IMR-90 (cell line): ENCODE measurements at regions not wholly inside any gene's neighbourhood (a gene's known extent, or its start where the extent isn't known, plus 50 kb on each side); places are given as distances from the start of the nearest gene placed in this dataset.

ENCODE experiments used
- ATAC-seq: fragments of 200-7000 bp; cut with Tn5 transposase; 2 replicates; pipeline ENCODE4 v1.9.1; 2020; ENCODE audit warnings: low read depth, mild to moderate bottlenecking, moderate library complexity
- BruUV-seq: library from RNA; stranded (reverse); fragments of 400-500 nt; replicated peaks from 2 replicates; lab custom pipeline; 2021; lab: Mats Ljungman, UMichigan
- CTCF ChIA-PET: fragments of 300-600 bp; formaldehyde crosslinking; extraction: SDS; loops from one replicate; lab custom pipeline; 2021; ENCODE audit warnings: antibody characterized with exemption; lab: Yijun Ruan, JAX
- POLR2A ChIA-PET: fragments of 300-600 bp; sonication (Branson Sonifier 250); formaldehyde crosslinking; loops from one replicate; lab custom pipeline; 2022; ENCODE audit warnings: antibody characterized with exemption; ENCODE audit not compliant: unreplicated experiment; lab: Charles Lee
- DNase-seq: peaks from one replicate; pipeline ENCODE4 v3.0.0; 2013
- H2AFZ ChIP-seq: replicated peaks from 2 replicates; pipeline ENCODE3; 2013; ENCODE audit warnings: low read length, mild to moderate bottlenecking; ENCODE audit not compliant: poor library complexity
- H2AK5ac ChIP-seq: 2 replicates; pipeline ENCODE4 v1.6.1; 2013; ENCODE audit warnings: low read depth, low read length, inconsistent platforms
- H2AK9ac ChIP-seq: replicated peaks from 2 replicates; pipeline ENCODE3; 2013; ENCODE audit warnings: mild to moderate bottlenecking, low read depth, low read length, moderate library complexity; ENCODE audit not compliant: poor library complexity
- H2BK120ac ChIP-seq: 2 replicates; pipeline ENCODE4 v1.6.1; 2013; ENCODE audit warnings: low read depth, low read length, inconsistent platforms
- H2BK15ac ChIP-seq: 3 replicates; pipeline ENCODE4 v1.6.1; 2013; ENCODE audit warnings: low read depth, low read length, inconsistent platforms
- H2BK20ac ChIP-seq: 2 replicates; pipeline ENCODE4 v1.6.1; 2013; ENCODE audit warnings: low read depth, mild to moderate bottlenecking, inconsistent platforms, low read length, moderate library complexity
- H2BK5ac ChIP-seq: 2 replicates; pipeline ENCODE4 v1.6.1; 2013; ENCODE audit warnings: mild to moderate bottlenecking, low read depth, low read length, inconsistent platforms; ENCODE audit not compliant: poor library complexity, severe bottlenecking
- H3K14ac ChIP-seq: replicated peaks from 2 replicates; pipeline ENCODE4 v1.6.1; 2013; ENCODE audit warnings: low read depth, low read length, inconsistent platforms
- H3K18ac ChIP-seq: 2 replicates; pipeline ENCODE4 v1.6.1; 2013; ENCODE audit warnings: low read depth, low read length, control low read depth
- H3K23ac ChIP-seq: 2 replicates; pipeline ENCODE4 v1.6.1; 2013; ENCODE audit warnings: low read depth, low read length, inconsistent platforms
- H3K27ac ChIP-seq: 2 replicates; pipeline ENCODE4 v1.5.1; 2013; ENCODE audit warnings: mild to moderate bottlenecking, control low read depth, low read length; ENCODE audit not compliant: insufficient read depth
- H3K27me3 ChIP-seq: 2 replicates; pipeline ENCODE4 v1.6.1; 2013; ENCODE audit warnings: low read length; ENCODE audit not compliant: control insufficient read depth, insufficient read depth
- H3K36me3 ChIP-seq: 2 replicates; pipeline ENCODE4 v1.6.1; 2013; ENCODE audit warnings: low read length, mixed read lengths; ENCODE audit not compliant: control insufficient read depth, insufficient read depth
- H3K4ac ChIP-seq: 2 replicates; pipeline ENCODE4 v1.6.1; 2013; ENCODE audit warnings: low read depth, low read length, inconsistent platforms
- H3K4me1 ChIP-seq: 2 replicates; pipeline ENCODE4 v1.6.1; 2013; ENCODE audit warnings: low read length, mixed read lengths; ENCODE audit not compliant: control insufficient read depth, insufficient read depth
- H3K4me2 ChIP-seq: 2 replicates; pipeline ENCODE4 v1.6.1; 2013; ENCODE audit warnings: low read depth, mild to moderate bottlenecking, control low read depth, low read length, moderate library complexity
- H3K4me3 ChIP-seq: 2 replicates; pipeline ENCODE4 v1.5.1; 2013; ENCODE audit warnings: low read depth, mild to moderate bottlenecking, control low read depth, low read length, moderate library complexity; ENCODE audit not compliant: insufficient read depth
- H3K56ac ChIP-seq: 2 replicates; pipeline ENCODE4 v1.6.1; 2013; ENCODE audit warnings: low read length, inconsistent platforms; ENCODE audit not compliant: insufficient read depth; ENCODE audit errors: extremely low read depth
- H3K79me1 ChIP-seq, 2 experiments: 2 replicates each; pipeline ENCODE4 v1.6.1; 2013; ENCODE audit warnings: low read length in 2 of 2, inconsistent platforms in 1 of 2, low read depth in 1 of 2
- H3K9ac ChIP-seq: 2 replicates; pipeline ENCODE4 v1.6.1; 2013; ENCODE audit warnings: low read depth, low read length, control low read depth
- H3K9me1 ChIP-seq: 2 replicates; pipeline ENCODE4 v1.6.1; 2013; ENCODE audit warnings: low read length, inconsistent platforms; ENCODE audit not compliant: insufficient read depth
- H3K9me3 ChIP-seq: 2 replicates; pipeline ENCODE4 v1.6.1; 2013; ENCODE audit warnings: low read length; ENCODE audit not compliant: control insufficient read depth, insufficient read depth
- H4K20me1 ChIP-seq: 2 replicates; pipeline ENCODE4 v1.6.1; 2013; ENCODE audit warnings: low read length, inconsistent platforms; ENCODE audit not compliant: insufficient read depth
- H4K5ac ChIP-seq: 2 replicates; pipeline ENCODE4 v1.6.1; 2013; ENCODE audit warnings: mild to moderate bottlenecking, low read depth, low read length, control low read depth
- H4K8ac ChIP-seq, 2 experiments: 2 replicates each; pipeline ENCODE4 v1.6.1; 2013; ENCODE audit warnings: low read depth in 2 of 2, low read length in 2 of 2, control low read depth in 1 of 2, inconsistent platforms in 1 of 2
- H4K91ac ChIP-seq: 2 replicates; pipeline ENCODE4 v1.6.1; 2013; ENCODE audit warnings: low read depth, low read length, inconsistent platforms; ENCODE audit not compliant: insufficient read depth
- BHLHE40 ChIP-seq: fragments of 150-350 bp; IDR thresholded peaks from 2 replicates; pipeline ENCODE4 v1.6.1; 2016; ENCODE audit warnings: mild to moderate bottlenecking, low read depth, low read length
- CEBPB ChIP-seq: IDR thresholded peaks from 2 replicates; pipeline ENCODE4 v1.6.1; 2012; ENCODE audit warnings: low read depth, low read length, improper control_type of control experiment
- CHD1 ChIP-seq: IDR thresholded peaks from 2 replicates; pipeline ENCODE4 v1.6.1; 2012; ENCODE audit warnings: low read depth, low read length, improper control_type of control experiment
- CTCF ChIP-seq: conservative IDR thresholded peaks from 2 replicates; pipeline ENCODE4 v1.5.1; 2012; ENCODE audit warnings: mild to moderate bottlenecking, low read depth, low read length, improper control_type of control experiment
- ELK1 ChIP-seq: fragments of 150-350 bp; IDR thresholded peaks from 2 replicates; pipeline ENCODE4 v1.6.1; 2016; ENCODE audit warnings: low read depth, mild to moderate bottlenecking, low read length, moderate library complexity, borderline replicate concordance
- FOS ChIP-seq: fragments of 150-350 bp; IDR thresholded peaks from 2 replicates; pipeline ENCODE4 v1.6.1; 2016; ENCODE audit warnings: low read depth, low read length
- MAFK ChIP-seq: IDR thresholded peaks from 2 replicates; pipeline ENCODE4 v1.6.1; 2012; ENCODE audit warnings: low read depth, low read length, improper control_type of control experiment
- MAZ ChIP-seq: IDR thresholded peaks from 2 replicates; pipeline ENCODE4 v1.6.1; 2012; ENCODE audit warnings: low read depth, mild to moderate bottlenecking, low read length, improper control_type of control experiment, moderate library complexity, borderline replicate concordance
- MXI1 ChIP-seq: IDR thresholded peaks from 2 replicates; pipeline ENCODE4 v1.6.1; 2012; ENCODE audit warnings: low read depth, mild to moderate bottlenecking, low read length, moderate library complexity, borderline replicate concordance
- NFE2L2 ChIP-seq: fragments of 150-350 bp; IDR thresholded peaks from 2 replicates; pipeline ENCODE4 v1.6.1; 2016; ENCODE audit warnings: low read depth, mild to moderate bottlenecking, low read length
- POLR2A ChIP-seq: IDR thresholded peaks from 2 replicates; pipeline ENCODE4 v1.6.1; 2012; ENCODE audit warnings: mild to moderate bottlenecking, low read depth, low read length
- RAD21 ChIP-seq: IDR thresholded peaks from 2 replicates; pipeline ENCODE4 v1.6.1; 2012; ENCODE audit warnings: low read length, improper control_type of control experiment
- RCOR1 ChIP-seq: IDR thresholded peaks from 2 replicates; pipeline ENCODE4 v1.6.1; 2012; ENCODE audit warnings: mild to moderate bottlenecking, low read length, improper control_type of control experiment; ENCODE audit not compliant: insufficient replicate concordance
- RFX5 ChIP-seq: IDR thresholded peaks from 2 replicates; pipeline ENCODE4 v1.8.0; 2012; ENCODE audit warnings: low read depth, mild to moderate bottlenecking, low read length, moderate library complexity
- SMC3 ChIP-seq: fragments of 150-350 bp; IDR thresholded peaks from 2 replicates; pipeline ENCODE4 v1.6.1; 2016; ENCODE audit warnings: low read depth, mild to moderate bottlenecking, antibody characterized with exemption, low read length, moderate library complexity
- USF2 ChIP-seq: fragments of 150-350 bp; IDR thresholded peaks from 2 replicates; pipeline ENCODE4 v1.6.1; 2017; ENCODE audit warnings: mild to moderate bottlenecking, antibody characterized with exemption, low read length, low read depth
- WGBS, 2 experiments: methylation state at CpG; one replicate each; pipeline versions ENCODE4 v1.1.5 to v1.1.7; 2013; ENCODE audit warnings: missing lambda C conversion rate in 2 of 2; ENCODE audit not compliant: insufficient read length in 1 of 2; ENCODE audit errors: extremely low coverage in 2 of 2; 5-methylcytosine and 5-hydroxymethylcytosine counted together
- dilution Hi-C: fragments of 300-500 bp; cut with HindIII; formaldehyde crosslinking; loops from one replicate; pipeline ENCODE4 v1.14.3; 2018; ENCODE audit warnings: low sequenced_read_pairs; ENCODE audit not compliant: unreplicated experiment
- in situ Hi-C: fragments of 300-500 bp; cut with MboI; formaldehyde crosslinking; loops from 3 replicates; pipeline ENCODE4 v1.14.3; 2019; ENCODE audit warnings: low sequenced_read_pairs, inconsistent platforms, mixed read lengths
- intact Hi-C: fragments of 100-400 bp; cut with micrococcal nuclease; formaldehyde crosslinking; loops from 2 replicates; pipeline ENCODE4 v1.10.0; 2022

DNA sequence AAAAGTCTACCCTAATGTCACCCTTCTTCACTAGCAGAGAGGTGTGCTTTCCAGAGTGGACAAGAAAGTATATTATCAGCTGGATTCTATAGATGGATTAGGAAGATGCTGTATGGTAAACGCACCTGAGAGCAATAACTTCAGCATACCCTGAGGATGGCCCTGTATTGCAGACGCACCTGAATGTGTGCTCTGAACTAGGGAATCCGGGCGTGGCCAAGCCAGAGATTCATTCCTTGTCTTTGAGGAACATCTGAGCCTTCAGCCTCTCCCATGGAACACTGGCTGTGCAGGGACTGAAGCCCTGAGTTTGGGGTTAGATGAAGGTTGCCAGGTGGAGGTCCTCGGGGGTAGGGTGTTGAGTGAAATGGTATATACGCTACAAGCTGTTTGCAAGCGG is 66.2 kb upstream of the NFE2L3 start:
- no peak overlapping the region for H3K4me3 ChIP-seq
- intact Hi-C loops (no loop called here), dilution Hi-C loops (no loop called here), in situ Hi-C loops (loop anchor here (25.0 kb wide), 1 partner anchor 577 kb away; no protein-coding TSS in a partner anchor)
- TF ChIP-seq CHD1 (no peak), USF2 (no peak), CTCF (no peak), RAD21 (no peak), MAFK (no peak), MXI1 (no peak), NFE2L2 (no peak), RCOR1 (no peak), POLR2A (no peak), RFX5 (no peak), CEBPB (no peak), ELK1 (no peak), FOS (no peak), BHLHE40 (no peak), MAZ (no peak), SMC3 (no peak)
- no peaks in the 10 kb centered on the region for H3K4me1 ChIP-seq
- H3K4ac ChIP-seq, result no peak overlapping the region
- H4K20me1 ChIP-seq, result no peaks in the 10 kb centered on the region
- DNase-seq, result no peak
- no peaks in the 10 kb centered on the region for H3K79me1 ChIP-seq
- no TSS peak for BruUV-seq
- no peak overlapping the region for H2AK5ac ChIP-seq
- no peak overlapping the region for H3K4me2 ChIP-seq
- H3K36me3 ChIP-seq, result no peaks in the 10 kb centered on the region
- no peak overlapping the region for H4K91ac ChIP-seq
- POLR2A ChIA-PET, result no interaction called here
- H3K9me1 ChIP-seq, result no peaks in the 10 kb centered on the region
- peaks cover 24% of the 10 kb centered on the region for H3K27me3 ChIP-seq
- no peak overlapping the region for H4K8ac ChIP-seq
- no peak overlapping the region for H2BK5ac ChIP-seq
- H2BK20ac ChIP-seq, result no peak overlapping the region
- H4K5ac ChIP-seq, result no peak overlapping the region
- no peak overlapping the region for H3K9ac ChIP-seq
- no CpG with 5 or more reads among the region's 7 CpGs for WGBS, 2 experiments
- CTCF ChIA-PET, result no interaction called here
- H2BK120ac ChIP-seq, result no peak overlapping the region
- no peaks in the 10 kb centered on the region for H3K9me3 ChIP-seq
- H3K14ac ChIP-seq, result no peak overlapping the region
- no peak overlapping the region for H3K27ac ChIP-seq
- H3K23ac ChIP-seq, result no peak overlapping the region
- no peak overlapping the region for H2AFZ ChIP-seq
- no peak for ATAC-seq
- no peak overlapping the region for H3K56ac ChIP-seq
- no peak overlapping the region for H2BK15ac ChIP-seq
- H3K18ac ChIP-seq, result no peak overlapping the region
- no peak overlapping the region for H2AK9ac ChIP-seq
